ENCODE measurements at regions not wholly inside any gene's neighbourhood (a gene's known extent, or its start where the extent isn't known, plus 50 kb on each side); places are given as distances from the start of the nearest gene placed in this dataset.

- DNase-seq (ENCODE audit: low read depth in 2 of 2) = no peak
Measured at GRCh38 chr20:60269573-60270162, 311.4 kb downstream of the CDH26 start.

- DNase-seq (ENCODE audit: low read depth in 2 of 2) = no peak
Measured at GRCh38 chr20:60270341-60270740, 312.1 kb downstream of the CDH26 start.

- no peak for DNase-seq (ENCODE audit: low read depth in 2 of 2)
Measured at GRCh38 chr20:60271597-60271996, 313.4 kb downstream of the CDH26 start.

GRCh38 chr20:60272790-60273189, 314.6 kb downstream of the CDH26 start:
- no peak for DNase-seq (ENCODE audit: low read depth in 2 of 2)

GRCh38 chr20:60274717-60275116, 316.5 kb downstream of the CDH26 start:
- no peak for DNase-seq (ENCODE audit: low read depth in 2 of 2)

GRCh38 chr20:60281295-60281694, 323.1 kb downstream of the CDH26 start:
- no peak for DNase-seq (ENCODE audit: low read depth in 2 of 2)

- DNase-seq (ENCODE audit: low read depth in 2 of 2) = no peak
Measured at GRCh38 chr20:60283281-60283680, 325.1 kb downstream of the CDH26 start.

GRCh38 chr20:60286764-60287163, 328.5 kb downstream of the CDH26 start:
- no peak for DNase-seq (ENCODE audit: low read depth in 2 of 2)

- DNase-seq (ENCODE audit: low read depth in 2 of 2) = no peak
Measured at GRCh38 chr20:60288945-60289344, 330.7 kb downstream of the CDH26 start.

- DNase-seq (ENCODE audit: low read depth in 2 of 2) = no peak
Measured at GRCh38 chr20:60292001-60292520, 333.8 kb downstream of the CDH26 start.

- no peak for DNase-seq (ENCODE audit: low read depth in 2 of 2)
Measured at GRCh38 chr20:60294632-60295031, 336.4 kb downstream of the CDH26 start.

GRCh38 chr20:60295214-60295613, 337.0 kb downstream of the CDH26 start:
- DNase-seq (ENCODE audit: low read depth in 2 of 2) = no peak

- DNase-seq (ENCODE audit: low read depth in 2 of 2) = no peak
Measured at GRCh38 chr20:60297649-60298048, 339.4 kb downstream of the CDH26 start.

GRCh38 chr20:60298647-60299046, 340.4 kb downstream of the CDH26 start:
- DNase-seq (ENCODE audit: low read depth in 2 of 2) = no peak

- no peak for DNase-seq (ENCODE audit: low read depth in 2 of 2)
Measured at GRCh38 chr20:60299951-60300350, 341.7 kb downstream of the CDH26 start.

- no peak for DNase-seq (ENCODE audit: low read depth in 2 of 2)
Measured at GRCh38 chr20:60300374-60300773, 342.2 kb downstream of the CDH26 start.

GRCh38 chr20:60302875-60303274, 344.7 kb downstream of the CDH26 start:
- no peak for DNase-seq (ENCODE audit: low read depth in 2 of 2)

GRCh38 chr20:60304026-60304590, 345.9 kb downstream of the CDH26 start:
- DNase-seq (ENCODE audit: low read depth in 2 of 2) = no peak

GRCh38 chr20:60304931-60305330, 346.7 kb downstream of the CDH26 start:
- DNase-seq (ENCODE audit: low read depth in 2 of 2) = no peak

- no peak for DNase-seq (ENCODE audit: low read depth in 2 of 2)
Measured at GRCh38 chr20:60306105-60306504, 347.9 kb downstream of the CDH26 start.

- DNase-seq (ENCODE audit: low read depth in 2 of 2) = no peak
Measured at GRCh38 chr20:60306551-60306950, 348.3 kb downstream of the CDH26 start.

- no peak for DNase-seq (ENCODE audit: low read depth in 2 of 2)
Measured at GRCh38 chr20:60310560-60311349, 352.5 kb downstream of the CDH26 start.

GRCh38 chr20:60313191-60313590, 355.0 kb downstream of the CDH26 start:
- no peak for DNase-seq (ENCODE audit: low read depth in 2 of 2)
